Mucosa of descending colon (tissue), 3 donors: ENCODE measurements at regions not wholly inside any gene's neighbourhood (a gene's known extent, or its start where the extent isn't known, plus 50 kb on each side); places are given as distances from the start of the nearest gene placed in this dataset.

ENCODE experiments used
- ATAC-seq: fragments of 200-7000 bp; cut with Tn5 transposase; one replicate; pipeline ENCODE4 v1.9.1; 2020; ENCODE audit warnings: mild to moderate bottlenecking, moderate library complexity
- DNase-seq, 3 donors: peaks; one replicate each; pipeline ENCODE4 v3.0.0-alpha.2; 2020
- H3K36me3 ChIP-seq: fragments of 200-600 bp; one replicate; pipeline ENCODE4 v1.8.0; 2021; ENCODE audit warnings: low read depth, mild to moderate bottlenecking
- H3K4me1 ChIP-seq: fragments of 200-600 bp; one replicate; pipeline ENCODE4 v1.8.0; 2021; ENCODE audit warnings: low read depth, mild to moderate bottlenecking
- H3K4me3 ChIP-seq: fragments of 200-600 bp; one replicate; pipeline ENCODE4 v1.8.0; 2021; ENCODE audit warnings: mild to moderate bottlenecking
- H3K9me3 ChIP-seq: fragments of 200-600 bp; one replicate; pipeline ENCODE4 v1.8.0; 2021; ENCODE audit warnings: mild to moderate bottlenecking
- CTCF ChIP-seq: fragments of 200-600 bp; IDR thresholded peaks from one replicate; pipeline ENCODE4 v1.8.0; 2022; ENCODE audit warnings: antibody characterized with exemption, mild to moderate bottlenecking
- intact Hi-C, 2 donors: fragments of 100-400 bp; cut with DNase I in 1 of 2; cut with micrococcal nuclease in 1 of 2; formaldehyde crosslinking; loops; one replicate each; pipeline versions ENCODE4 v1.11.0 to v1.11.1; 2022; cut with DNase I, micrococcal nuclease
- donor health status: DM: no; HTN: no; CAD: no; lungs with moderate emphysema.
- donor health status: DM: no; HTN: no; CAD: no.
- donor health status: DM: no; HTN: yes; CAD: no.

DNA sequence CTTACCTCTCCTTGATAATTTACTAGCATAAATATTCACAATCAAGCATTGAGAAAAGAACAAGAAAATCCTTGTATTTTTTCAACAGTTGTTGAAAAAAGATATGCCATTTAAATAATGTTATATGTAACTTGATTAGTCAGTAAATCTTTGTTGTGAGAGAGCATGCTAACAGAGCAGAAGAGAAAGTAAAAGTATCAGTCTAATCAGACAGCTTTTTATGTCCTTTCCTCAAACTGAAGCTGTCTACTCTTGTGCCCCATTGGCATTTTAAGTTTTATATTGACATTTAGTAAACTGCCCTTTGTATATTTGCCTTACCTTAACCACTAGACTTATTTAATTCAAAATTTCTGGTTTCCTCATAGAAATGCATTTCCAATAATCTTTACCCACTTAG is 668.7 kb downstream of the OTOL1 start:
- no peaks in the 10 kb centered on the region for H3K9me3 ChIP-seq
- DNase-seq (no peak), ATAC-seq (no peak)
- no peak for TF ChIP-seq CTCF
- H3K36me3 ChIP-seq: no peaks in the 10 kb centered on the region
- no peaks in the 10 kb centered on the region for H3K4me1 ChIP-seq
- intact Hi-C loops: no loop called here
- no peak overlapping the region for H3K4me3 ChIP-seq

- no peak for ATAC-seq
- H3K36me3 ChIP-seq: no peaks in the 10 kb centered on the region
These were observed 669.9 kb downstream of the OTOL1 start for GRCh38 chr3:162166543-162166942.

DNA sequence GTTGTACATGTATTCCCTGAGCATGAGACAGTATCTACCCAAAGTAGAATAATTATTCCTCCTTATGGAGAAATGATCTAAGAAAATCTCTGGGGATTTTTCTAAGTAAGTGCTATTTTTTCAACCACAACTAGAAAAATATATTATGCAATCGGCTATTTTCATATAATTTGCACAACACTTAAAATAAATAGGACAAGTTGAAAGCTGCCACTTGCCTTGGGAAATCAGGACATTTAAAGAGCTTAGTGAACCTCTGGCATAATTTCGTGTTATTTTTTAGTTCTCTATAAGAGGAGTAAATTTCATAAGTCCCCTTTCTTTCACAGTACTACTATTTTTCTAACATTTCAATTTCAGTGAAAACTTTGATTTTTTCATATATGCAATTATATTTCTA is 672.1 kb downstream of the OTOL1 start:
- H3K4me1 ChIP-seq: no peaks in the 10 kb centered on the region
- DNase-seq (no peak), ATAC-seq (no peak)
- no peak for TF ChIP-seq CTCF
- H3K9me3 ChIP-seq: no peaks in the 10 kb centered on the region
- intact Hi-C loops: no loop called here
- no peak overlapping the region for H3K4me3 ChIP-seq
- H3K36me3 ChIP-seq: no peaks in the 10 kb centered on the region

More at GRCh38 chr3:162166543-162166942, 669.9 kb downstream of the OTOL1 start:
- intact Hi-C loops: no loop called here
- DNase-seq: no peak
- H3K4me1 ChIP-seq: no peaks in the 10 kb centered on the region
- no peak overlapping the region for H3K4me3 ChIP-seq
- no peaks in the 10 kb centered on the region for H3K9me3 ChIP-seq
- no peak for TF ChIP-seq CTCF

- no peaks in the 10 kb centered on the region for H3K9me3 ChIP-seq
- TF ChIP-seq CTCF: no peak
- H3K4me1 ChIP-seq: no peaks in the 10 kb centered on the region
- no peak for ATAC-seq
- intact Hi-C loops: no loop called here
- DNase-seq: no peak
- no peak overlapping the region for H3K4me3 ChIP-seq
- H3K36me3 ChIP-seq: no peaks in the 10 kb centered on the region
These were observed 674.0 kb downstream of the OTOL1 start for GRCh38 chr3:162170581-162170980.

DNA sequence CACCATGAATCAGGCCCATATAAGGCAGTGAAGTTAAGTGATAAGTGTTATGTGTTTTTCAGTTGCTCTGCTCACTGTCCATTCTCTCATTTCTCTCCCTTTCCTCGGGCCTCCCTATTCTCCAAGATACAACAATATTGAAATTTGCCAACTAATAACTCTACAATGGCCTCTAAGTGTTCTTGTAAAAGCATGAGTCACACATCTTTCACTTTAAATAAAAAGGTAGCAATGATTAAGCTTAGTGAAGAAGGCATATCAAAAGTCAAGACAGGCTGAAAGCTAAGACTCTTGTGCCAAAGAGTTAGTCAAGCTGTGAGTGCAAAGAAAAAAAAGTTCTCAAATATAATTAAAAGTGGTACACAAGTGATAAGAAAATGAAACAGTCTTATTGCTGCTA is 675.4 kb downstream of the OTOL1 start:
- H3K36me3 ChIP-seq: no peaks in the 10 kb centered on the region
- H3K4me1 ChIP-seq: no peaks in the 10 kb centered on the region
- H3K9me3 ChIP-seq: no peaks in the 10 kb centered on the region
- no peak for ATAC-seq
- intact Hi-C loops: no loop called here
- no peak for TF ChIP-seq CTCF
- no peak for DNase-seq
- no peak overlapping the region for H3K4me3 ChIP-seq

DNA sequence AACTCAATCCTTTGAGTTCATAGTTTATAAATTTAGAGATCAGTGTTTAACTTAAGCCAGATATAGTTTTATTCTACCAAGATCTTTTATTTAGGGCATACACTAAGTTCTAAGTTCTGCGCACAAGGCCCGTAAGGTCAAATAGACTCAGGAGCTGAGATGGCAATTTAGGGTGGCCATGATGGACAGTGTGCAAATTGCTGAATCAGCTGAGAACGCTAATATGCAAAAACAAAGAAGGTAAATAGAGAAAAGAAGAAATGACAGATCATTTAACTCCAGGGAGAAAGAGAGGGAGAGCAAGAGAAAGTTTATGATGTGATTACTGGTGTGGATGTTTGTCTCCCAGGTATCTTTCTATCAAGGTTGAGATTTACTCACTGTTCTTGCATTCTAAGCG is 678.5 kb downstream of the OTOL1 start:
- no peak for TF ChIP-seq CTCF
- ATAC-seq (no peak), DNase-seq (no peak)
- Histone ChIP-seq H3K9me3 (no peaks in the 10 kb centered on the region), H3K4me1 (no peaks in the 10 kb centered on the region), H3K36me3 (no peaks in the 10 kb centered on the region), H3K4me3 (no peak overlapping the region)
- intact Hi-C loops: no loop called here
